ENCODE measurements at regions not wholly inside any gene's neighbourhood (a gene's known extent, or its start where the extent isn't known, plus 50 kb on each side); places are given as distances from the start of the nearest gene placed in this dataset.
"Not testable (repeated sequence)": the region's sequence is repeated elsewhere in the genome, so short reads cannot be mapped to it uniquely, and the experiment has no call there.

DNA sequence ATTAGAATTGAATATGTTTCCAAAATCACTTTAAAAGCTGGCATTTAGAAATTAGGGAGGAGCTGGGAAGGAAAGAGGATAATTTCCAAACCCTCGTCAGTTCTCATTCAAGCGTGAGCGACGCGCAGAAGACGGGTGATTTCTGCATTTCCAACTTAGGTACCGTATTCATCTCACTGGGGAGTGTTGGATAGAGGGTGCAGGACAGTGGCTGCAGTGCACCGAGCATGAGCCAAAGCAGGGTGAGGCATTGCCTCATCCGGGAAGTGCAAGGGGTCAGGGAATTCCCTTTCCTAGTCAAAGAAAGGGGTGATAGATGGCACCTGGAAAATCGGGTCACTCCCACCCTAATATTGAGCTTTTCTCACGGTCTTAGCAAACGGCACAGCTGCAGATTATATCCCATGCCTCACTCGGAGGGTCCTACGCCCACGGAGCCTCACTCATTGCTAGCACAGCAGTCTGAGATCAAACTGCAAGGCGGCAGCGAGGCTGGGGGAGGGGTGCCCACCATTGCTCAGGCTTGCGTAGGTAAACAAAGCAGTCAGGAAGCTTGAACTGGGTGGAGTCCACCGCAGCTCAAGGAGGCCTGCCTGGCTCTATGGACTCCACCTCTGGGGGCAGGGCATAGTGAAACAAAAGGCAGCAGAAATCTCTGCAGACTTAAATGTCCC is 114.3 kb upstream of the BNIP2 start:
- TF ChIP-seq, protein P1, sequence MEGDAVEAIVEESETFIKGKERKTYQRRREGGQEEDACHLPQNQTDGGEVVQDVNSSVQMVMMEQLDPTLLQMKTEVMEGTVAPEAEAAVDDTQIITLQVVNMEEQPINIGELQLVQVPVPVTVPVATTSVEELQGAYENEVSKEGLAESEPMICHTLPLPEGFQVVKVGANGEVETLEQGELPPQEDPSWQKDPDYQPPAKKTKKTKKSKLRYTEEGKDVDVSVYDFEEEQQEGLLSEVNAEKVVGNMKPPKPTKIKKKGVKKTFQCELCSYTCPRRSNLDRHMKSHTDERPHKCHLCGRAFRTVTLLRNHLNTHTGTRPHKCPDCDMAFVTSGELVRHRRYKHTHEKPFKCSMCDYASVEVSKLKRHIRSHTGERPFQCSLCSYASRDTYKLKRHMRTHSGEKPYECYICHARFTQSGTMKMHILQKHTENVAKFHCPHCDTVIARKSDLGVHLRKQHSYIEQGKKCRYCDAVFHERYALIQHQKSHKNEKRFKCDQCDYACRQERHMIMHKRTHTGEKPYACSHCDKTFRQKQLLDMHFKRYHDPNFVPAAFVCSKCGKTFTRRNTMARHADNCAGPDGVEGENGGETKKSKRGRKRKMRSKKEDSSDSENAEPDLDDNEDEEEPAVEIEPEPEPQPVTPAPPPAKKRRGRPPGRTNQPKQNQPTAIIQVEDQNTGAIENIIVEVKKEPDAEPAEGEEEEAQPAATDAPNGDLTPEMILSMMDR (IDR thresholded peaks at IDR 0.05), result not testable (repeated sequence)
- not testable (repeated sequence) for TF ChIP-seq POLR2AphosphoS5 (IDR thresholded peaks at IDR 0.05; ENCODE audit: low read depth, low read length); TCF7L2 (IDR thresholded peaks at IDR 0.05; ENCODE audit: low read depth, low read length); SIN3A (IDR thresholded peaks at IDR 0.05; ENCODE audit: borderline replicate concordance, insufficient read depth, low read depth, low read length)
- TF ChIP-seq, protein P2, sequence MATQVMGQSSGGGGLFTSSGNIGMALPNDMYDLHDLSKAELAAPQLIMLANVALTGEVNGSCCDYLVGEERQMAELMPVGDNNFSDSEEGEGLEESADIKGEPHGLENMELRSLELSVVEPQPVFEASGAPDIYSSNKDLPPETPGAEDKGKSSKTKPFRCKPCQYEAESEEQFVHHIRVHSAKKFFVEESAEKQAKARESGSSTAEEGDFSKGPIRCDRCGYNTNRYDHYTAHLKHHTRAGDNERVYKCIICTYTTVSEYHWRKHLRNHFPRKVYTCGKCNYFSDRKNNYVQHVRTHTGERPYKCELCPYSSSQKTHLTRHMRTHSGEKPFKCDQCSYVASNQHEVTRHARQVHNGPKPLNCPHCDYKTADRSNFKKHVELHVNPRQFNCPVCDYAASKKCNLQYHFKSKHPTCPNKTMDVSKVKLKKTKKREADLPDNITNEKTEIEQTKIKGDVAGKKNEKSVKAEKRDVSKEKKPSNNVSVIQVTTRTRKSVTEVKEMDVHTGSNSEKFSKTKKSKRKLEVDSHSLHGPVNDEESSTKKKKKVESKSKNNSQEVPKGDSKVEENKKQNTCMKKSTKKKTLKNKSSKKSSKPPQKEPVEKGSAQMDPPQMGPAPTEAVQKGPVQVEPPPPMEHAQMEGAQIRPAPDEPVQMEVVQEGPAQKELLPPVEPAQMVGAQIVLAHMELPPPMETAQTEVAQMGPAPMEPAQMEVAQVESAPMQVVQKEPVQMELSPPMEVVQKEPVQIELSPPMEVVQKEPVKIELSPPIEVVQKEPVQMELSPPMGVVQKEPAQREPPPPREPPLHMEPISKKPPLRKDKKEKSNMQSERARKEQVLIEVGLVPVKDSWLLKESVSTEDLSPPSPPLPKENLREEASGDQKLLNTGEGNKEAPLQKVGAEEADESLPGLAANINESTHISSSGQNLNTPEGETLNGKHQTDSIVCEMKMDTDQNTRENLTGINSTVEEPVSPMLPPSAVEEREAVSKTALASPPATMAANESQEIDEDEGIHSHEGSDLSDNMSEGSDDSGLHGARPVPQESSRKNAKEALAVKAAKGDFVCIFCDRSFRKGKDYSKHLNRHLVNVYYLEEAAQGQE (IDR thresholded peaks at IDR 0.05; ENCODE audit: insufficient read depth in 1 of 2, low read depth in 2 of 2, low read length in 1 of 2), result not testable (repeated sequence)

All from Panc1 (cell line).